Esophagus muscularis mucosa (tissue), 4 donors: ENCODE measurements at regions not wholly inside any gene's neighbourhood (a gene's known extent, or its start where the extent isn't known, plus 50 kb on each side); places are given as distances from the start of the nearest gene placed in this dataset.

Source experiments
- DNase-seq: peaks from one replicate; pipeline ENCODE4 v3.0.0-alpha.2; 2017; ENCODE audit errors: extremely low spot score
- H3K27ac ChIP-seq, 4 donors: fragments of 200-600 bp; sonication (generic); replicated peaks in 1 of 4; 1 replicate in 3 of 4; 2 replicates in 1 of 4; pipeline ENCODE4 v1.5.1; 2016 to 2019; ENCODE audit warnings: mild to moderate bottlenecking in 1 of 4
- H3K27me3 ChIP-seq, 4 donors: fragments of 200-600 bp; sonication (generic); one replicate each; pipeline versions ENCODE4 v1.5.1 to v1.6.0; 2016 to 2019
- H3K36me3 ChIP-seq, 4 donors: fragments of 200-600 bp; sonication (generic); one replicate each; pipeline ENCODE4 v1.5.1; 2016 to 2019
- H3K4me1 ChIP-seq, 4 donors: fragments of 200-600 bp; sonication (generic); one replicate each; pipeline ENCODE4 v1.5.1; 2016 to 2019
- H3K4me3 ChIP-seq, 4 donors: fragments of 200-600 bp; sonication (generic); 1 replicate in 2 of 4; 2 replicates in 2 of 4; pipeline ENCODE4 v1.5.1; 2016 to 2019; ENCODE audit warnings: mild to moderate bottlenecking in 4 of 4, moderate library complexity in 1 of 4
- H3K9me3 ChIP-seq, 4 donors: fragments of 200-600 bp; sonication (generic); 1 replicate in 3 of 4; 2 replicates in 1 of 4; pipeline ENCODE4 v1.5.1; 2016 to 2019
- EP300 ChIP-seq: sonication (generic); formaldehyde crosslinking; IDR thresholded peaks from one replicate; pipeline ENCODE4 v1.6.1; 2017; ENCODE audit warnings: antibody characterized with exemption
- POLR2A ChIP-seq: fragments of 450-650 bp; IDR thresholded peaks from one replicate; pipeline ENCODE4 v1.6.1; 2017; ENCODE audit warnings: antibody characterized with exemption, moderate library complexity, mild to moderate bottlenecking, low read depth
- POLR2AphosphoS5 ChIP-seq, 2 donors: sonication (generic); formaldehyde crosslinking; IDR thresholded peaks; one replicate each; pipeline ENCODE4 v1.6.1; 2017; ENCODE audit warnings: antibody characterized with exemption in 2 of 2
- WGBS: methylation state at CpG from one replicate; pipeline ENCODE4 v1.1.5; 2018; 5-methylcytosine and 5-hydroxymethylcytosine counted together
- intact Hi-C: fragments of 100-400 bp; cut with DNase I; formaldehyde crosslinking; loops from one replicate; pipeline ENCODE4 v1.15.1; 2023
- TF ChIP-seq, protein P1 (sequence below), 3 experiments: fragments of 200-600 bp in 2 of 3; fragments of 450-650 bp in 1 of 3; sonication (generic) in 2 of 3; IDR thresholded peaks; one replicate each; pipeline ENCODE4 v1.5.1; 2017 to 2019; ENCODE audit warnings: antibody characterized with exemption in 3 of 3, mild to moderate bottlenecking in 2 of 3, moderate library complexity in 1 of 3

DNA sequence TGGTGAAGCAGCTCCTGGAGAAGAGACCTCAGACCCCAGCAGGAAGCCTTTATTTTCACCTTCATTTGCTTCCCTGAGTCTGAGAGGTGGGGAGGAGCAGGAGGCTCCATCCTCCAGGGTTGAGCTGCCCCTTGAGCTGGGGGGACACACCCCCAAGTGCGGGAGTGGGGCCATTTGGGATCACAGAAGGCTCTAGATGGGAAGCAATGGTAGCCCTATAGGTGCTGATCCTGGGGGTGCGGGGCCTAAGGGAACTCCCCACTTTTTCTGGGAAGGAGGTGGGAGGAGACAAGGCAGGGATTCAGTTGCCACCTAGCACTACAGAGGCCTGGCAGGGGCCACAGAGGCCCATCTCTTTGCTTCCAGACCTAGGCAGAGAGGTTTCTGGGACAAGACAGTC is 247.9 kb upstream of the CSF3R start:
- Histone ChIP-seq H3K27ac (no peak overlapping the region), H3K4me3 (no peak overlapping the region), H3K9me3 (no peaks in the 10 kb centered on the region), H3K27me3 (peaks cover 0 to 67% (median 0%) of the 10 kb centered on the region in 4 donors), H3K4me1 (no peaks in the 10 kb centered on the region), H3K36me3 (no peaks in the 10 kb centered on the region)
- 100% methylated on average over 1 of the region's 2 CpGs for WGBS
- no peak for DNase-seq
- intact Hi-C loops, result no loop called here
- TF ChIP-seq POLR2A, result no peak
- no peak for TF ChIP-seq EP300
- TF ChIP-seq POLR2AphosphoS5 (IDR thresholded peaks at IDR 0.05), result no peak
- TF ChIP-seq, protein P1, sequence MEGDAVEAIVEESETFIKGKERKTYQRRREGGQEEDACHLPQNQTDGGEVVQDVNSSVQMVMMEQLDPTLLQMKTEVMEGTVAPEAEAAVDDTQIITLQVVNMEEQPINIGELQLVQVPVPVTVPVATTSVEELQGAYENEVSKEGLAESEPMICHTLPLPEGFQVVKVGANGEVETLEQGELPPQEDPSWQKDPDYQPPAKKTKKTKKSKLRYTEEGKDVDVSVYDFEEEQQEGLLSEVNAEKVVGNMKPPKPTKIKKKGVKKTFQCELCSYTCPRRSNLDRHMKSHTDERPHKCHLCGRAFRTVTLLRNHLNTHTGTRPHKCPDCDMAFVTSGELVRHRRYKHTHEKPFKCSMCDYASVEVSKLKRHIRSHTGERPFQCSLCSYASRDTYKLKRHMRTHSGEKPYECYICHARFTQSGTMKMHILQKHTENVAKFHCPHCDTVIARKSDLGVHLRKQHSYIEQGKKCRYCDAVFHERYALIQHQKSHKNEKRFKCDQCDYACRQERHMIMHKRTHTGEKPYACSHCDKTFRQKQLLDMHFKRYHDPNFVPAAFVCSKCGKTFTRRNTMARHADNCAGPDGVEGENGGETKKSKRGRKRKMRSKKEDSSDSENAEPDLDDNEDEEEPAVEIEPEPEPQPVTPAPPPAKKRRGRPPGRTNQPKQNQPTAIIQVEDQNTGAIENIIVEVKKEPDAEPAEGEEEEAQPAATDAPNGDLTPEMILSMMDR (IDR thresholded peaks at IDR 0.05), result no peak

DNA sequence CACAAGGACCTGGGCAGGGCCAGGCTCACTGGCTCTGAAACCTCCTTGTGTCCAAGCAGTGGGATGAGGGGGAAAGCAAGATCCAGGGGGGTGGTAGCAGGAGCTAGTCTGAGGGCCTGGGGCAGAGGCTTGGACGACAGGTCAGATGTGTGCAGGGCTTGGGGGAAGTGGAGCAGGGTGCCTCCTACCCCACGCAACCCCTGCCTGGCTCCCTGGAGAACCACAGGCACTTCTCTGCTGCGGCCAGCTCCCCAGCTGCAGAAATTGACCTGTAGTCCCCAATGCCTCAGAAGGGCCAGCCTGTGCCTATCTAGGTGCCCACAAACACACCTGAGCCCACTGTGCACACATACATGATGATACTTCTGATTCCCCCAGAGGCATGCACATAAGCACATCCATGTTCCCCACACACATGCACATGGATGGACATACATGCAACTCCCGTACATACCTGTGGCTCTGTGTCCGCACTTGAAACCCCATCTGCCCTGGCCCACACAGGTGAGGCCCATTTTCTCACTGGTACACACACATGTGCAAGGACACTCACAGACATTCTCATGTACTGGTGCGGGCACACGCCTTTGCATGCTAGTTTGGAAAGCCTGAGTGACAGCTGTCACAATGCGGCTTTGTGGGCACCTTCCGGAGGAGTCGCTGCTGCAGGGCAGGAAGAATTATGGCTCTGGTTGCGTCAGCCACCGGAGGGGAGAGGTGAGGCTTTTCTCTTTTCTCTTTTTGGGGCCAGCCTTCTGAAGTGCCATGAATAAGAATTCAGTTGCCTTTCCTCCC is 247.2 kb upstream of the CSF3R start:
- Histone ChIP-seq H3K27ac (no peak overlapping the region), H3K4me1 (no peaks in the 10 kb centered on the region), H3K4me3 (no peak overlapping the region), H3K9me3 (no peaks in the 10 kb centered on the region), H3K27me3 (peaks cover 0 to 66% (median 0%) of the 10 kb centered on the region in 4 donors), H3K36me3 (no peaks in the 10 kb centered on the region)
- DNase-seq, result no peak
- intact Hi-C loops, result no loop called here
- no peak for TF ChIP-seq POLR2A
- no peak for TF ChIP-seq POLR2AphosphoS5 (IDR thresholded peaks at IDR 0.05)
- TF ChIP-seq, protein P1 (IDR thresholded peaks at IDR 0.05), result no peak
- TF ChIP-seq EP300, result no peak
- 72% methylated on average over 10 of the region's 12 CpGs for WGBS

DNA sequence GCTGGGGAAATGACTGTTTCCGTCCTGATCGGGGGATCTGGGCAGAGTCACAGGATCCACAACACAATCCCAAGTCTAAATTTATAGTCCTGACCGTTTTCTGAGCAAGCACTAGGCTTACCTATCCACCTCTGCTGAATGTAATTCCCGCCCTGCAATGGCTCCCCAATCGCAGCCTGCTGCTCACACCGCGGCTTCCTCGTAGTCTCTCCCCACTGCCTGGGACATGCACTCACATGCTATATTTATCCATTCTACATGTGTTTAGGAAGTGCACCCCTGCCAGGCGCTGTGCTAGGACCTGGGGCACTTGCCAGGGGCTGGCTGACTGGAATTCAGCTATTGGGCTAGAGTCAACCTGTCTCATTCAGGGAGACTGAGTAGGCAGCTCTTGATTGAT is 246.6 kb upstream of the CSF3R start:
- Histone ChIP-seq H3K4me3 (no peak overlapping the region), H3K36me3 (no peaks in the 10 kb centered on the region), H3K27me3 (peaks cover 0 to 60% (median 0%) of the 10 kb centered on the region in 4 donors), H3K4me1 (no peaks in the 10 kb centered on the region), H3K9me3 (no peaks in the 10 kb centered on the region), H3K27ac (no peak overlapping the region)
- 72% methylated on average over 9 of the region's 9 CpGs for whole genome bisulfite sequencing
- no peak for DNase-seq
- intact Hi-C loops, result no loop called here
- TF ChIP-seq EP300, result no peak
- TF ChIP-seq, protein P1 (IDR thresholded peaks at IDR 0.05), result no peak
- TF ChIP-seq POLR2A, result no peak
- TF ChIP-seq POLR2AphosphoS5 (IDR thresholded peaks at IDR 0.05), result no peak

DNA sequence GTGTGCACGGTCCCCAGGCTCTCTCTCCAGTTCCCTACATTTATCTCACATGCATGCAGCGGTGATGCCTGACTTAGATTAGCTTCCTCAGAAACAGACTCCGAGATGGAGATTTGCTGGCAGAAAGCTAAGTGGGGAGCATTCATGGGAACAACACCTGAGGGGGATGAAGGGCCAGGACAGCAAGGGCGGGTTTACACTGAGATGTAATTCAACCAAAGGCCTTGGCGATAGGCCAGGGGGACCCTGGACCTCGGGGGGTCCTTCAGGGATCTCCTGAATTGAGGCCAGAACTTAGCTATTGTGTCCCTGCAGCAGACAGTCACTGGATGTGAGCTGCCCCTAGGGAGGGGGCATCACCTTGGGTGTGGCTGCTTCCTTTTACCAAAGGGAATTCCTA is 246.1 kb upstream of the CSF3R start:
- no peaks in the 10 kb centered on the region for H3K4me1 ChIP-seq
- WGBS, result 77% methylated on average over 6 of the region's 6 CpGs
- H3K36me3 ChIP-seq, result no peaks in the 10 kb centered on the region
- no peak overlapping the region for H3K27ac ChIP-seq
- intact Hi-C loops, result no loop called here
- no peak overlapping the region for H3K4me3 ChIP-seq
- no peak for DNase-seq
- peaks cover 0 to 55% (median 0%) of the 10 kb centered on the region in 4 donors for H3K27me3 ChIP-seq
- no peaks in the 10 kb centered on the region for H3K9me3 ChIP-seq
- no peak for TF ChIP-seq POLR2AphosphoS5 (IDR thresholded peaks at IDR 0.05)
- TF ChIP-seq, protein P1 (IDR thresholded peaks at IDR 0.05), result no peak
- no peak for TF ChIP-seq EP300
- TF ChIP-seq POLR2A, result no peak

DNA sequence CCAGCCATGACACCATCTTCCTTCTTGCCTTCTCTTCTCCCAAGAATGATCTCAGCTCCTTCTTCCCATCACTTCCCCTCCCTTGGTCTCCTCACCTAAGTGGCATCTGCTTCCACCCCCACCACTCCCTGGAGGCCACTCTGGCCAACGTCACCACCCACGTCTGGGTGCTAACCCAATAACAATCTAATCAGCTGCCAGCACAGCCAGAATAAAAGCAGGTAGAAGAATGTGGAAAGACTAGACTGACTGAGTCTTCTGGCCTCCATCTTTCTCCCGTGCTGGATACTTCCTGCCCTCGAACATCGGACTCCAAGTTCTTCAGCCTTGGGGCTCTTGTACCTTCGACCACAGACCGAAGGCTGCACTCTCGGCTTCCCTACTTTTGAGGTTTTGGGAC is 245.3 kb upstream of the CSF3R start:
- no peak overlapping the region for H3K4me3 ChIP-seq
- H3K36me3 ChIP-seq, result no peaks in the 10 kb centered on the region
- H3K4me1 ChIP-seq, result no peaks in the 10 kb centered on the region
- intact Hi-C loops, result no loop called here
- no peak for DNase-seq
- no peak overlapping the region for H3K27ac ChIP-seq
- TF ChIP-seq POLR2AphosphoS5 (IDR thresholded peaks at IDR 0.05) (no peak), EP300 (no peak), POLR2A (no peak)
- TF ChIP-seq, protein P1 (IDR thresholded peaks at IDR 0.05), result no peak
- 88% methylated on average over 8 of the region's 8 CpGs for WGBS
- no peaks in the 10 kb centered on the region for H3K9me3 ChIP-seq
- peaks cover 0 to 51% (median 0%) of the 10 kb centered on the region in 4 donors for H3K27me3 ChIP-seq
